ENCODE measurements at regions not wholly inside any gene's neighbourhood (a gene's known extent, or its start where the extent isn't known, plus 50 kb on each side); places are given as distances from the start of the nearest gene placed in this dataset.

GRCh38 chr6:156231026-156231765 is 546.0 kb upstream of the ARID1B start:
- no peak for TF ChIP-seq CTCF (IDR thresholded peaks at IDR 0.05; ENCODE audit: unreplicated experiment)
- no peaks in the 10 kb centered on the region for H3K36me3 Mint-ChIP-seq
- H3K27ac Mint-ChIP-seq, result no peak overlapping the region

GRCh38 chr6:156219973-156220372 is 557.2 kb upstream of the ARID1B start:
- Mint-ChIP-seq H3K9me3 (no peaks in the 10 kb centered on the region), H3K4me1 (no peaks in the 10 kb centered on the region), H3K27me3 (ENCODE audit: low read depth) (peaks cover 4% of the 10 kb centered on the region), H3K27ac (no peak overlapping the region), H3K36me3 (no peaks in the 10 kb centered on the region), H3K4me3 (no peak overlapping the region)
- no peak for DNase-seq (ENCODE audit: low spot score in 2 of 2, unreplicated experiment in 2 of 2)
- no peak for TF ChIP-seq CTCF (IDR thresholded peaks at IDR 0.05; ENCODE audit: unreplicated experiment)

More at GRCh38 chr6:156231026-156231765, 546.0 kb upstream of the ARID1B start:
- H3K9me3 Mint-ChIP-seq, result peaks cover 4% of the 10 kb centered on the region
- no peak for DNase-seq (ENCODE audit: low spot score in 2 of 2, unreplicated experiment in 2 of 2)
- H3K4me1 Mint-ChIP-seq, result no peaks in the 10 kb centered on the region
- H3K4me3 Mint-ChIP-seq, result no peak overlapping the region
- peaks cover 9% of the 10 kb centered on the region for H3K27me3 Mint-ChIP-seq (ENCODE audit: low read depth)

GRCh38 chr6:156205678-156206077 is 571.5 kb upstream of the ARID1B start:
- Mint-ChIP-seq H3K4me3 (no peak overlapping the region), H3K4me1 (no peaks in the 10 kb centered on the region), H3K27me3 (ENCODE audit: low read depth) (no peaks in the 10 kb centered on the region)

GRCh38 chr6:156199182-156199581 is 578.0 kb upstream of the ARID1B start:
- no peak for TF ChIP-seq CTCF (IDR thresholded peaks at IDR 0.05; ENCODE audit: unreplicated experiment)
- DNase-seq (ENCODE audit: low spot score in 2 of 2, unreplicated experiment in 2 of 2), result no peak
- H3K4me1 Mint-ChIP-seq, result no peaks in the 10 kb centered on the region
- peaks cover 2% of the 10 kb centered on the region for H3K27me3 Mint-ChIP-seq (ENCODE audit: low read depth)
- H3K4me3 Mint-ChIP-seq, result no peak overlapping the region
- H3K27ac Mint-ChIP-seq, result no peak overlapping the region
- H3K36me3 Mint-ChIP-seq, result no peaks in the 10 kb centered on the region
- peaks cover 3% of the 10 kb centered on the region for H3K9me3 Mint-ChIP-seq

More at GRCh38 chr6:156205678-156206077, 571.5 kb upstream of the ARID1B start:
- TF ChIP-seq CTCF (IDR thresholded peaks at IDR 0.05; ENCODE audit: unreplicated experiment), result no peak
- H3K9me3 Mint-ChIP-seq, result peaks cover 27% of the 10 kb centered on the region
- DNase-seq (ENCODE audit: low spot score in 2 of 2, unreplicated experiment in 2 of 2), result no peak
- H3K36me3 Mint-ChIP-seq, result no peaks in the 10 kb centered on the region
- no peak overlapping the region for H3K27ac Mint-ChIP-seq

- Mint-ChIP-seq H3K27me3 (ENCODE audit: low read depth) (peaks cover 2% of the 10 kb centered on the region), H3K36me3 (no peaks in the 10 kb centered on the region), H3K4me1 (no peaks in the 10 kb centered on the region), H3K9me3 (peaks cover 7% of the 10 kb centered on the region), H3K4me3 (no peak overlapping the region), H3K27ac (no peak overlapping the region)
- no peak for DNase-seq (ENCODE audit: low spot score in 2 of 2, unreplicated experiment in 2 of 2)
- TF ChIP-seq CTCF (IDR thresholded peaks at IDR 0.05; ENCODE audit: unreplicated experiment), result no peak
These were observed 579.7 kb upstream of the ARID1B start for GRCh38 chr6:156197513-156197912.

Data from mesothelial cell of epicardium (in vitro differentiated cells).